GM12864 (cell line): ENCODE measurements at regions not wholly inside any gene's neighbourhood (a gene's known extent, or its start where the extent isn't known, plus 50 kb on each side); places are given as distances from the start of the nearest gene placed in this dataset.

ENCODE experiments used
- DNase-seq: peaks from one replicate; pipeline ENCODE4 v3.0.0-alpha.2; 2011; ENCODE audit warnings: low read depth
- H3K4me3 ChIP-seq: 2 replicates; pipeline ENCODE4 v1.5.1; 2011; ENCODE audit warnings: mild to moderate bottlenecking, low read depth, low read length, control low read depth
- CTCF ChIP-seq: IDR thresholded peaks from 2 replicates; pipeline ENCODE4 v1.5.1; 2011; ENCODE audit warnings: low read depth, mild to moderate bottlenecking, moderate library complexity, low read length, control low read depth, inconsistent platforms; ENCODE audit errors: missing control alignments

GRCh38 chr5:3925935-3926334 lies 330.3 kb downstream of the IRX1 start:
- H3K4me3 ChIP-seq: no peak overlapping the region
- DNase-seq: no peak
- TF ChIP-seq CTCF: no peak

DNA sequence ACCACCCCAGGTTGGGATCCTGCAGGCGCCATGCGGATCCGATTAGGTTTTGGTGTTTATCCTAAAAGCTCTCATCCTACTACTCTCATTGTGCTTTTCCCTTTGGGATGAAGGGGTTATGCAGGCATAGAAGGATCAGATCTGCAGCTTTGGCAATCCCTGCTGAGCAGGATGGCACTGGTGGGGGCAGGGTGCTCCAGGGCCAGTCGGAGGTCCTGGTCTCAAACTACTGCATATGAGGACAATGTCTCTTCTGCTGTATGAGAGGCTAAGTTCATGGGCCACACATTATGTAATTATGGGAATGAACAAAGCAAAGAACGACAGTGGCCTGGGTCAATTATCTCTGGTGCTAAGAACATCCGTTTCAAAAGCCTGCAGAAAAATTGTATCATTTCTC lies 334.2 kb downstream of the IRX1 start:
- no peak overlapping the region for H3K4me3 ChIP-seq
- TF ChIP-seq CTCF: no peak
- no peak for DNase-seq

GRCh38 chr5:3931976-3932375 lies 336.3 kb downstream of the IRX1 start:
- DNase-seq: no peak
- no peak overlapping the region for H3K4me3 ChIP-seq
- TF ChIP-seq CTCF: no peak

DNA sequence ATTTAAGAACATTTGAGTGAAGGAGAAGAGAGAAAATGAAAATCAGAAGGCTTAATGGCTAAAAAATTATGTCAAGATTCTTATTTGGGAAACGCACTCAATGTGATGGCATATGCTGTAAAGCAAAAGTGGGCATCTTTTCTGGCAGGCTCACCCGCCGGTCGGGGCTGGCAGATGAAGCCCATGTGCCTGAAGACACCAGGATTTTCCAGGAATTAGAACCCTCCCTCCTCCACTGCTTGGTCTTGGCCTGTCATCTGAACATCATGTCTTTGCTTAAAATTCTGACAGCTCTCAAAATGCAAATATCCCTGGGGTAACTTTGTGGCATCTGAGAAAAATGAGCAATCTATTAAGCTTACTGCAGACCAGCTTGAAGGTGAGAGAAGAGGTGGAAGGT lies 337.9 kb downstream of the IRX1 start:
- no peak for TF ChIP-seq CTCF
- no peak for DNase-seq
- H3K4me3 ChIP-seq: no peak overlapping the region

- TF ChIP-seq CTCF: no peak
- no peak overlapping the region for H3K4me3 ChIP-seq
- DNase-seq: no peak
These were observed 338.3 kb downstream of the IRX1 start for GRCh38 chr5:3933966-3934365.

GRCh38 chr5:3943859-3944258 lies 348.2 kb downstream of the IRX1 start:
- no peak for TF ChIP-seq CTCF
- DNase-seq: no peak
- H3K4me3 ChIP-seq: no peak overlapping the region

- H3K4me3 ChIP-seq: no peak overlapping the region
- no peak for TF ChIP-seq CTCF
- no peak for DNase-seq
These were observed 349.3 kb downstream of the IRX1 start for GRCh38 chr5:3944930-3945329.
